DMS114 treated with DMSO at 0.1 percent for 48 hours (cell line): ENCODE measurements at regions not wholly inside any gene's neighbourhood (a gene's known extent, or its start where the extent isn't known, plus 50 kb on each side); places are given as distances from the start of the nearest gene placed in this dataset.
"Not testable (repeated sequence)": the region's sequence is repeated elsewhere in the genome, so short reads cannot be mapped to it uniquely, and the experiment has no call there.

Source experiments
- DNase-seq: peaks from one replicate; lab custom pipeline; 2025; ENCODE audit not compliant: unreplicated experiment; lab: John Stamatoyannopoulos, UW

- no peak for DNase-seq
These were observed 891.9 kb upstream of the MBL2 start for GRCh38 chr10:53664282-53665019.

GRCh38 chr10:53650794-53651193 is 878.2 kb upstream of the MBL2 start:
- DNase-seq: no peak

GRCh38 chr10:53647221-53647620 is 874.6 kb upstream of the MBL2 start:
- DNase-seq: not testable (repeated sequence)

- DNase-seq: no peak
These were observed 873.9 kb upstream of the MBL2 start for GRCh38 chr10:53646525-53646924.

- DNase-seq: no peak
These were observed 873.4 kb upstream of the MBL2 start for GRCh38 chr10:53645951-53646350.

GRCh38 chr10:53638006-53638405 is 865.4 kb upstream of the MBL2 start:
- no peak for DNase-seq

- DNase-seq: no peak
These were observed 852.1 kb upstream of the MBL2 start for GRCh38 chr10:53624722-53625121.

- no peak for DNase-seq
These were observed 849.6 kb upstream of the MBL2 start for GRCh38 chr10:53622201-53622600.

- no peak for DNase-seq
These were observed 847.1 kb upstream of the MBL2 start for GRCh38 chr10:53619671-53620070.

- no peak for DNase-seq
These were observed 835.1 kb upstream of the MBL2 start for GRCh38 chr10:53607691-53608090.

- DNase-seq: no peak
These were observed 834.4 kb upstream of the MBL2 start for GRCh38 chr10:53606981-53607380.

GRCh38 chr10:53601260-53601875 is 828.8 kb upstream of the MBL2 start:
- DNase-seq: peak; percentile 63

- no peak for DNase-seq
These were observed 826.3 kb upstream of the MBL2 start for GRCh38 chr10:53598914-53599313.

- no peak for DNase-seq
These were observed 825.3 kb upstream of the MBL2 start for GRCh38 chr10:53597835-53598251.

- no peak for DNase-seq
These were observed 807.9 kb upstream of the MBL2 start for GRCh38 chr10:53580465-53580864.

- DNase-seq: no peak
These were observed 807.2 kb upstream of the MBL2 start for GRCh38 chr10:53579773-53580172.

GRCh38 chr10:53574024-53574423 is 801.4 kb upstream of the MBL2 start:
- no peak for DNase-seq

- DNase-seq: no peak
These were observed 800.9 kb upstream of the MBL2 start for GRCh38 chr10:53573498-53573897.

- DNase-seq: no peak
These were observed 800.2 kb upstream of the MBL2 start for GRCh38 chr10:53572799-53573198.

- DNase-seq: no peak
These were observed 797.6 kb upstream of the MBL2 start for GRCh38 chr10:53570221-53570620.

GRCh38 chr10:53569455-53569854 is 796.9 kb upstream of the MBL2 start:
- DNase-seq: no peak

- DNase-seq: no peak
These were observed 776.1 kb upstream of the MBL2 start for GRCh38 chr10:53548664-53549063.

- DNase-seq: no peak
These were observed 774.8 kb upstream of the MBL2 start for GRCh38 chr10:53547364-53547763.
